ENCODE measurements at regions not wholly inside any gene's neighbourhood (a gene's known extent, or its start where the extent isn't known, plus 50 kb on each side); places are given as distances from the start of the nearest gene placed in this dataset.

GRCh38 chr18:44060197-44060596, 620.5 kb upstream of the SETBP1 start:
- Mint-ChIP-seq H3K4me1 (ENCODE audit: low read depth, unreplicated experiment) (no peaks in the 10 kb centered on the region), H3K27ac (ENCODE audit: unreplicated experiment) (no peak overlapping the region), H3K36me3 (ENCODE audit: low read depth, unreplicated experiment) (no peaks in the 10 kb centered on the region), H3K9me3 (ENCODE audit: unreplicated experiment) (no peaks in the 10 kb centered on the region), H3K4me3 (ENCODE audit: unreplicated experiment) (no peak overlapping the region), H3K27me3 (ENCODE audit: low read depth, unreplicated experiment) (no peaks in the 10 kb centered on the region)
- Histone ChIP-seq H3K27me3 (ENCODE audit: insufficient read depth, low read length) (no peaks in the 10 kb centered on the region), H4K20me1 (ENCODE audit: insufficient read depth, low read length) (no peaks in the 10 kb centered on the region), H3K27ac (ENCODE audit: low read depth, low read length) (no peak overlapping the region), H2AFZ (ENCODE audit: low read depth, low read length) (no peak overlapping the region), H3K79me2 (ENCODE audit: insufficient read depth, low read length) (no peaks in the 10 kb centered on the region), H3K9me3 (ENCODE audit: insufficient read depth, low read depth, low read length) (peaks cover 2% of the 10 kb centered on the region), H3K4me2 (ENCODE audit: low read length) (no peak overlapping the region), H3K4me1 (ENCODE audit: insufficient read depth, low read length) (no peaks in the 10 kb centered on the region), H3K36me3 (ENCODE audit: insufficient read depth, low read length) (no peaks in the 10 kb centered on the region), H3K4me3 (ENCODE audit: insufficient read depth, low read depth, low read length) (no peak overlapping the region), H3K9ac (ENCODE audit: low read length) (no peak overlapping the region)
- FAIRE-seq (no peak), DNase-seq (ENCODE audit: low read depth) (no peak)
- TF ChIP-seq EZH2 (IDR thresholded peaks at IDR 0.05; ENCODE audit: insufficient read depth, low read length) (no peak), CTCF (IDR thresholded peaks at IDR 0.05; ENCODE audit: insufficient read depth, low read depth, low read length) (no peak)

GRCh38 chr18:44061438-44061837, 619.2 kb upstream of the SETBP1 start:
- no peaks in the 10 kb centered on the region for H3K27me3 Mint-ChIP-seq (ENCODE audit: low read depth, unreplicated experiment)
- no peak for FAIRE-seq
- H3K4me1 Mint-ChIP-seq (ENCODE audit: low read depth, unreplicated experiment): no peaks in the 10 kb centered on the region

More at GRCh38 chr18:44061438-44061837, 619.2 kb upstream of the SETBP1 start:
- no peak overlapping the region for H3K4me2 ChIP-seq (ENCODE audit: low read length)
- H3K9ac ChIP-seq (ENCODE audit: low read length): no peak overlapping the region
- H3K27ac Mint-ChIP-seq (ENCODE audit: unreplicated experiment): no peak overlapping the region
- H3K4me1 ChIP-seq (ENCODE audit: insufficient read depth, low read length): no peaks in the 10 kb centered on the region
- no peaks in the 10 kb centered on the region for H3K36me3 ChIP-seq (ENCODE audit: insufficient read depth, low read length)
- no peaks in the 10 kb centered on the region for H3K79me2 ChIP-seq (ENCODE audit: insufficient read depth, low read length)
- no peak overlapping the region for H3K4me3 ChIP-seq (ENCODE audit: insufficient read depth, low read depth, low read length)
- peaks cover 2% of the 10 kb centered on the region for H3K9me3 ChIP-seq (ENCODE audit: insufficient read depth, low read depth, low read length)
- no peaks in the 10 kb centered on the region for H4K20me1 ChIP-seq (ENCODE audit: insufficient read depth, low read length)
- no peak for DNase-seq (ENCODE audit: low read depth)
- H3K27me3 ChIP-seq (ENCODE audit: insufficient read depth, low read length): no peaks in the 10 kb centered on the region
- TF ChIP-seq EZH2 (IDR thresholded peaks at IDR 0.05; ENCODE audit: insufficient read depth, low read length): no peak
- no peak for TF ChIP-seq CTCF (IDR thresholded peaks at IDR 0.05; ENCODE audit: insufficient read depth, low read depth, low read length)
- H3K9me3 Mint-ChIP-seq (ENCODE audit: unreplicated experiment): no peaks in the 10 kb centered on the region
- no peak overlapping the region for H3K4me3 Mint-ChIP-seq (ENCODE audit: unreplicated experiment)
- H3K27ac ChIP-seq (ENCODE audit: low read depth, low read length): no peak overlapping the region
- H3K36me3 Mint-ChIP-seq (ENCODE audit: low read depth, unreplicated experiment): no peaks in the 10 kb centered on the region
- H2AFZ ChIP-seq (ENCODE audit: low read depth, low read length): no peak overlapping the region
